NCI-H1694 treated with DMSO at 0.1 percent for 48 hours (cell line): ENCODE measurements at regions not wholly inside any gene's neighbourhood (a gene's known extent, or its start where the extent isn't known, plus 50 kb on each side); places are given as distances from the start of the nearest gene placed in this dataset.

Experiments used
- DNase-seq: peaks from one replicate; lab custom pipeline; 2025; lab: John Stamatoyannopoulos, UW

GRCh38 chr2:19543663-19544383 lies 185.4 kb upstream of the OSR1 start:
- DNase-seq = no peak

GRCh38 chr2:19542796-19543662 lies 184.6 kb upstream of the OSR1 start:
- DNase-seq = no peak

GRCh38 chr2:19541884-19542283 lies 183.5 kb upstream of the OSR1 start:
- DNase-seq = no peak

- no peak for DNase-seq
These were observed 182.5 kb upstream of the OSR1 start for GRCh38 chr2:19540739-19541525.

GRCh38 chr2:19538411-19538963 lies 180.1 kb upstream of the OSR1 start:
- DNase-seq = no peak

- no peak for DNase-seq
These were observed 177.7 kb upstream of the OSR1 start for GRCh38 chr2:19536136-19536535.

- no peak for DNase-seq
These were observed 174.2 kb upstream of the OSR1 start for GRCh38 chr2:19532547-19533196.

GRCh38 chr2:19529677-19530076 lies 171.3 kb upstream of the OSR1 start:
- DNase-seq = no peak

GRCh38 chr2:19527771-19528170 lies 169.3 kb upstream of the OSR1 start:
- no peak for DNase-seq

- DNase-seq = no peak
These were observed 166.9 kb upstream of the OSR1 start for GRCh38 chr2:19525313-19525712.

- no peak for DNase-seq
These were observed 160.6 kb upstream of the OSR1 start for GRCh38 chr2:19519045-19519444.

- DNase-seq = no peak
These were observed 148.7 kb upstream of the OSR1 start for GRCh38 chr2:19507137-19507536.

GRCh38 chr2:19505199-19506136 lies 147.0 kb upstream of the OSR1 start:
- DNase-seq = no peak

- DNase-seq = no peak
These were observed 146.2 kb upstream of the OSR1 start for GRCh38 chr2:19504400-19505198.

GRCh38 chr2:19503915-19504314 lies 145.5 kb upstream of the OSR1 start:
- no peak for DNase-seq

GRCh38 chr2:19503406-19503805 lies 145.0 kb upstream of the OSR1 start:
- no peak for DNase-seq

GRCh38 chr2:19500126-19500525 lies 141.7 kb upstream of the OSR1 start:
- no peak for DNase-seq

GRCh38 chr2:19496646-19497045 lies 138.2 kb upstream of the OSR1 start:
- no peak for DNase-seq

GRCh38 chr2:19494241-19494640 lies 135.8 kb upstream of the OSR1 start:
- no peak for DNase-seq

- no peak for DNase-seq
These were observed 133.4 kb upstream of the OSR1 start for GRCh38 chr2:19491796-19492195.
